Endodermal cell (in vitro differentiated cells): ENCODE measurements at regions not wholly inside any gene's neighbourhood (a gene's known extent, or its start where the extent isn't known, plus 50 kb on each side); places are given as distances from the start of the nearest gene placed in this dataset.

ENCODE experiments used
- DNase-seq: peaks from one replicate; pipeline ENCODE4 v3.0.0-alpha.2; 2017
- H3K27ac ChIP-seq: 2 replicates; pipeline ENCODE4 v1.5.1; 2013; ENCODE audit warnings: mild to moderate bottlenecking, low read depth, low read length, moderate library complexity
- H3K27me3 ChIP-seq: 2 replicates; pipeline ENCODE4 v1.6.1; 2013; ENCODE audit warnings: mild to moderate bottlenecking, low read length, moderate library complexity; ENCODE audit not compliant: insufficient read depth, control insufficient read depth, poor library complexity, severe bottlenecking
- H3K36me3 ChIP-seq: 2 replicates; pipeline ENCODE4 v1.7.0; 2013; ENCODE audit warnings: mild to moderate bottlenecking, low read length, moderate library complexity; ENCODE audit not compliant: control insufficient read depth, insufficient read depth
- H3K4me1 ChIP-seq: one replicate; pipeline ENCODE4 v1.7.0; 2013; ENCODE audit warnings: low read length; ENCODE audit not compliant: control insufficient read depth, insufficient read depth
- H3K4me3 ChIP-seq: 2 replicates; pipeline ENCODE4 v1.5.1; 2013; ENCODE audit warnings: mild to moderate bottlenecking, low read length, moderate library complexity
- H3K9ac ChIP-seq: 2 replicates; pipeline ENCODE4 v1.6.1; 2013; ENCODE audit warnings: mild to moderate bottlenecking, low read length, moderate library complexity; ENCODE audit not compliant: poor library complexity, severe bottlenecking; ENCODE audit errors: extremely low read depth
- H3K9me3 ChIP-seq: 2 replicates; pipeline ENCODE4 v1.6.1; 2013; ENCODE audit warnings: mild to moderate bottlenecking, low read length, moderate library complexity; ENCODE audit not compliant: control insufficient read depth
- H3K27ac Mint-ChIP-seq: 2 replicates; pipeline ENCODE4 v1.8.0; 2020; ENCODE audit warnings: mixed read lengths
- H3K27me3 Mint-ChIP-seq: 2 replicates; pipeline ENCODE4 v1.8.0; 2021; ENCODE audit warnings: mild to moderate bottlenecking, mixed read lengths; ENCODE audit not compliant: insufficient read depth
- H3K36me3 Mint-ChIP-seq: 2 replicates; pipeline ENCODE4 v1.8.0; 2020; ENCODE audit warnings: low read depth, mixed read lengths
- H3K4me1 Mint-ChIP-seq: 2 replicates; pipeline ENCODE4 v1.8.0; 2020; ENCODE audit warnings: mixed read lengths
- H3K4me3 Mint-ChIP-seq: 2 replicates; pipeline ENCODE4 v1.8.0; 2020; ENCODE audit warnings: mild to moderate bottlenecking, moderate library complexity, mixed read lengths
- H3K9me3 Mint-ChIP-seq: 2 replicates; pipeline ENCODE4 v1.8.0; 2020; ENCODE audit warnings: mild to moderate bottlenecking, mixed read lengths
- WGBS, 2 experiments: methylation state at CpG; one replicate each; pipeline versions ENCODE4 v1.1.5 to v1.1.7; 2013; ENCODE audit warnings: missing lambda C conversion rate in 2 of 2, mixed read lengths in 1 of 2; ENCODE audit not compliant: insufficient coverage in 1 of 2, insufficient read length in 1 of 2; 5-methylcytosine and 5-hydroxymethylcytosine counted together
- TF ChIP-seq, protein P1 (sequence below): fragments of 200-600 bp; sonication (generic); conservative IDR thresholded peaks from 2 replicates; pipeline ENCODE4 v1.5.0; 2021; ENCODE audit warnings: antibody characterized with exemption, mild to moderate bottlenecking

DNA sequence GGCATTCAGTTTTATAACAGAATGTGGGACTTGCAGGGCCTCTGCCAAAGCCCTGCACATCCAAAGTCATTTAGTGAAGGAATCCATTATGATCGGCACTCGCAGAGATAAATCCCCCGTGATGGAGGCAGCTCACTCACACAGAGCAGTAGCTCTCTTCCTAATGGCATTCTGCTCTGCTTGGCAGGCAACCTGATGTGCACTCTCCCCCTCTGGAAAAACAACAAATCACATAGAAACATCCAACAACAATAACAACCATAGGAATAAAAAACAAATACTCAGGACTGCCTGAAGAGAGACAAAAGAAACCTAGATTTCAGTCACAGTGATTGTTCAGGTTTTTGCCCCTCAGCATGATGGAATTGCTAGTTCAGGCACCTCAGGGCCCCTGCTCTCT, 59.7 kb downstream of the NAA11 start:
- no peak for DNase-seq
- no peaks in the 10 kb centered on the region for H3K27me3 Mint-ChIP-seq
- Histone ChIP-seq H3K9ac (no peak overlapping the region), H3K9me3 (no peaks in the 10 kb centered on the region), H3K4me3 (no peak overlapping the region), H3K27ac (no peak overlapping the region), H3K36me3 (no peaks in the 10 kb centered on the region), H3K27me3 (no peaks in the 10 kb centered on the region), H3K4me1 (no peaks in the 10 kb centered on the region)
- no peaks in the 10 kb centered on the region for H3K36me3 Mint-ChIP-seq
- 88% methylated on average over 3 of the region's 3 CpGs; no CpG with 5 or more reads in 1 of the 2 experiments for WGBS, 2 experiments
- H3K27ac Mint-ChIP-seq, result no peak overlapping the region
- H3K9me3 Mint-ChIP-seq, result no peaks in the 10 kb centered on the region
- TF ChIP-seq, protein P1, sequence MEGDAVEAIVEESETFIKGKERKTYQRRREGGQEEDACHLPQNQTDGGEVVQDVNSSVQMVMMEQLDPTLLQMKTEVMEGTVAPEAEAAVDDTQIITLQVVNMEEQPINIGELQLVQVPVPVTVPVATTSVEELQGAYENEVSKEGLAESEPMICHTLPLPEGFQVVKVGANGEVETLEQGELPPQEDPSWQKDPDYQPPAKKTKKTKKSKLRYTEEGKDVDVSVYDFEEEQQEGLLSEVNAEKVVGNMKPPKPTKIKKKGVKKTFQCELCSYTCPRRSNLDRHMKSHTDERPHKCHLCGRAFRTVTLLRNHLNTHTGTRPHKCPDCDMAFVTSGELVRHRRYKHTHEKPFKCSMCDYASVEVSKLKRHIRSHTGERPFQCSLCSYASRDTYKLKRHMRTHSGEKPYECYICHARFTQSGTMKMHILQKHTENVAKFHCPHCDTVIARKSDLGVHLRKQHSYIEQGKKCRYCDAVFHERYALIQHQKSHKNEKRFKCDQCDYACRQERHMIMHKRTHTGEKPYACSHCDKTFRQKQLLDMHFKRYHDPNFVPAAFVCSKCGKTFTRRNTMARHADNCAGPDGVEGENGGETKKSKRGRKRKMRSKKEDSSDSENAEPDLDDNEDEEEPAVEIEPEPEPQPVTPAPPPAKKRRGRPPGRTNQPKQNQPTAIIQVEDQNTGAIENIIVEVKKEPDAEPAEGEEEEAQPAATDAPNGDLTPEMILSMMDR, result no peak
- no peak overlapping the region for H3K4me3 Mint-ChIP-seq
- no peaks in the 10 kb centered on the region for H3K4me1 Mint-ChIP-seq

DNA sequence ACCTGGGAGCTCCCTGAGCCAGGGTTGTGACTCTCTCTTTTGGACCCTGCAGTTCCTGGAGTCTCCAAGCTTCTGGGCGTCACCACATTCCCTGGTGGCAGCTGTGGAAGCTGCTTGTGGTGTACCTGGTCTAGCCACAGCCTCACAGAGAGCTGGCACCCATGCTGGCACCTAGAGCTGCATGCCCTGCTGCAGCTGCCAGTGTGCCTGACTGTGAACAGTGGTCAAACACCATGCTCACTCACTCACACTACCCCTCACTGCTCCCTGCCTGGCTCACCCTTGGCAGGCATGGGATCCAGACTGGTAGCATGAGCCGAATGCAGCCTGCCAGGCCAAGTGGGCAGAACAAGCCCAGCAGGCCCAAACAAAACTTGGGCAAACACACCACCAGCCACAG, 66.6 kb downstream of the NAA11 start:
- H3K9me3 Mint-ChIP-seq, result peaks cover 8% of the 10 kb centered on the region
- no peaks in the 10 kb centered on the region for H3K27me3 Mint-ChIP-seq
- H3K27ac ChIP-seq, result no peak overlapping the region
- no peaks in the 10 kb centered on the region for H3K4me1 ChIP-seq
- no peak overlapping the region for H3K4me3 Mint-ChIP-seq
- TF ChIP-seq, protein P1, result no peak
- no peaks in the 10 kb centered on the region for H3K27me3 ChIP-seq
- 82 to 89% methylated on average over 2 of the region's 2 CpGs for WGBS, 2 experiments
- H3K36me3 ChIP-seq, result no peaks in the 10 kb centered on the region
- H3K27ac Mint-ChIP-seq, result no peak overlapping the region
- no peak for DNase-seq
- peaks cover 16% of the 10 kb centered on the region for H3K9me3 ChIP-seq
- H3K4me1 Mint-ChIP-seq, result no peaks in the 10 kb centered on the region
- no peaks in the 10 kb centered on the region for H3K36me3 Mint-ChIP-seq
- no peak overlapping the region for H3K9ac ChIP-seq
- no peak overlapping the region for H3K4me3 ChIP-seq

DNA sequence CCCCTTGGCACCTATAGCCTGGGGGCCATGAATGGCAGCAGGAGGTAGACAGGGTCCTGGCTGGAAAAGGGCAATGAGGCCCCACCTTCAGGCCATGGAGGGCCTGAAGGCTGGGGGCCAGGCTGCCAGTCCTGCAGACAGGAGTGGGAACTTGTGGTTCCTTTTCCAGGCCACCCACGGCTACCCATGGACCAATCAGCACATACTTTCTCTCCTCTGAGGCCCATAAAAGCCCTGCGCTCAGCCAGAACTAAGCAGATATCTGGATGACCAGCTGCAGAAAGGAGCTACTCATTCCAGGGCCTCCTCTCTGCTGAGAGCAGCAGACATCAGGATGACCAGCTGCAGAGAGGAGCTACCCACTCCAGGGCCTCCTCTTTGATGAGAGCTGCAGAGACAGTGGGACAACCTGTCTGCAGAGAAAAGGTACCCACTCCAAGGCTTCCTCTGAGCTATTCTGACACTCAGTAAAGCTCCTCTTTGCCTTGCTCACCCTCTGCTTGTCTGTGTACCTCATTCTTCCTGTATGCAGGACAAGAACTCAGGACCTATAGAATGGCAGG, 67.2 kb downstream of the NAA11 start:
- H3K27ac ChIP-seq, result no peak overlapping the region
- no peaks in the 10 kb centered on the region for H3K4me1 ChIP-seq
- H3K36me3 ChIP-seq, result no peaks in the 10 kb centered on the region
- Mint-ChIP-seq H3K9me3 (peaks cover 8% of the 10 kb centered on the region), H3K4me1 (no peaks in the 10 kb centered on the region), H3K27ac (no peak overlapping the region), H3K27me3 (no peaks in the 10 kb centered on the region), H3K36me3 (no peaks in the 10 kb centered on the region), H3K4me3 (no peak overlapping the region)
- DNase-seq, result no peak
- peaks cover 16% of the 10 kb centered on the region for H3K9me3 ChIP-seq
- WGBS, 2 experiments, result 88 to 100% methylated on average over 1 to 2 of the region's 2 CpGs
- no peak overlapping the region for H3K9ac ChIP-seq
- H3K4me3 ChIP-seq, result no peak overlapping the region
- TF ChIP-seq, protein P1, result no peak
- H3K27me3 ChIP-seq, result no peaks in the 10 kb centered on the region
